Adrenal gland (tissue), 9 donors: ENCODE measurements at regions not wholly inside any gene's neighbourhood (a gene's known extent, or its start where the extent isn't known, plus 50 kb on each side); places are given as distances from the start of the nearest gene placed in this dataset.

Source experiments
- DNase-seq, 7 donors: peaks; one replicate each; pipeline ENCODE4 v3.0.0-alpha.2; 2019 to 2020
- H3K27ac ChIP-seq, 5 donors: fragments of 200-600 bp; sonication (generic) in 4 of 5; 1 replicate in 3 of 5; 2 replicates in 2 of 5; pipeline versions ENCODE4 v1.5.1 to v1.8.0; 2016 to 2020; ENCODE audit warnings: mild to moderate bottlenecking in 1 of 5
- H3K27me3 ChIP-seq: fragments of 200-600 bp; 2 replicates; pipeline ENCODE4 v1.8.0; 2021
- H3K36me3 ChIP-seq, 2 donors: fragments of 200-600 bp; replicated peaks in 1 of 2; 1 replicate in 1 of 2; 2 replicates in 1 of 2; pipeline versions ENCODE4 v1.5.1 to v1.8.0; 2018 to 2022
- H3K4me1 ChIP-seq, 2 donors: fragments of 200-600 bp; replicated peaks in 1 of 2; 1 replicate in 1 of 2; 2 replicates in 1 of 2; pipeline versions ENCODE4 v1.5.1 to v1.8.0; 2018 to 2021
- H3K4me3 ChIP-seq, 4 donors: fragments of 200-600 bp; sonication (generic) in 3 of 4; one replicate each; pipeline ENCODE4 v1.5.1; 2016 to 2018
- H3K9me3 ChIP-seq, 3 donors: fragments of 200-600 bp; sonication (generic) in 1 of 3; replicated peaks in 1 of 3; 1 replicate in 2 of 3; 2 replicates in 1 of 3; pipeline versions ENCODE4 v1.5.1 to v1.8.0; 2016 to 2021
- CTCF ChIP-seq, 6 experiments: fragments of 450-650 bp in 4 of 6; fragments of 200-600 bp in 2 of 6; sonication (generic) in 1 of 6; IDR thresholded peaks; 1 replicate in 5 of 6; 2 replicates in 1 of 6; pipeline versions ENCODE4 v1.5.1 to v1.8.0; 2016 to 2021; ENCODE audit warnings: antibody characterized with exemption in 6 of 6, mild to moderate bottlenecking in 2 of 6, moderate library complexity in 1 of 6
- POLR2A ChIP-seq, 2 donors: fragments of 450-650 bp; IDR thresholded peaks; one replicate each; pipeline ENCODE4 v1.6.1; 2017; ENCODE audit warnings: antibody characterized with exemption in 2 of 2, mild to moderate bottlenecking in 2 of 2, moderate library complexity in 1 of 2
- WGBS, 4 donors: extraction: QIAGEN DNeasy Blood & Tissue Kit in 2 of 4; methylation state at CpG; one replicate each; pipeline versions ENCODE4 v1.1.5 to v1.1.7; 2013 to 2017; 5-methylcytosine and 5-hydroxymethylcytosine counted together
- intact Hi-C, 2 donors: fragments of 100-400 bp; cut with DNase I; formaldehyde crosslinking; loops; one replicate each; pipeline versions ENCODE4 v1.14.1 to v1.15.0; 2022 to 2023
- donor health status: healthy with polysubstance abuse.
- donor health status: Bipolar disorder and iron deficiency.
- donor health status: DM: yes; HTN: yes; CAD: no.
- donor health status: DM: no; HTN: no; CAD: no.
- donor health status: DM: no; HTN: no; CAD: no.

- WGBS, 4 donors, result 57 to 76% (median 64%) methylated on average over 1 of the region's 1 CpG
- intact Hi-C loops, result no loop called here
- H3K9me3 ChIP-seq, result no peaks in the 10 kb centered on the region
- no peak for TF ChIP-seq POLR2A (IDR thresholded peaks at IDR 0.05)
- TF ChIP-seq CTCF (IDR thresholded peaks at IDR 0.05), result no peak
- DNase-seq, result no peak
- H3K27ac ChIP-seq, result no peak overlapping the region
- no peaks in the 10 kb centered on the region for H3K36me3 ChIP-seq
- H3K4me1 ChIP-seq, result no peaks in the 10 kb centered on the region
- H3K4me3 ChIP-seq, result no peak overlapping the region
- no peaks in the 10 kb centered on the region for H3K27me3 ChIP-seq
Observed at GRCh38 chr13:59197397-59197796, 966.3 kb downstream of the DIAPH3 start.

GRCh38 chr13:59201841-59202240 is 961.9 kb downstream of the DIAPH3 start:
- TF ChIP-seq POLR2A (IDR thresholded peaks at IDR 0.05) (no peak), CTCF (IDR thresholded peaks at IDR 0.05) (no peak)
- intact Hi-C loops, result no loop called here
- DNase-seq, result no peak
- Histone ChIP-seq H3K4me1 (no peaks in the 10 kb centered on the region), H3K27ac (no peak overlapping the region), H3K9me3 (no peaks in the 10 kb centered on the region), H3K4me3 (no peak overlapping the region), H3K27me3 (no peaks in the 10 kb centered on the region), H3K36me3 (no peaks in the 10 kb centered on the region)
- 65 to 78% (median 69%) methylated on average over 2 of the region's 2 CpGs for WGBS, 4 donors

- TF ChIP-seq POLR2A (IDR thresholded peaks at IDR 0.05) (no peak), CTCF (IDR thresholded peaks at IDR 0.05) (no peak)
- Histone ChIP-seq H3K4me3 (no peak overlapping the region), H3K4me1 (no peaks in the 10 kb centered on the region), H3K27me3 (no peaks in the 10 kb centered on the region), H3K36me3 (no peaks in the 10 kb centered on the region), H3K9me3 (no peaks in the 10 kb centered on the region), H3K27ac (no peak overlapping the region)
- WGBS, 4 donors, result 51 to 58% (median 56%) methylated on average over 6 of the region's 6 CpGs
- intact Hi-C loops, result no loop called here
- no peak for DNase-seq
Observed at GRCh38 chr13:59203855-59204254, 959.9 kb downstream of the DIAPH3 start.

GRCh38 chr13:59205501-59205900 is 958.2 kb downstream of the DIAPH3 start:
- TF ChIP-seq CTCF (IDR thresholded peaks at IDR 0.05) (no peak), POLR2A (IDR thresholded peaks at IDR 0.05) (no peak)
- no peak for DNase-seq
- Histone ChIP-seq H3K36me3 (no peaks in the 10 kb centered on the region), H3K27me3 (no peaks in the 10 kb centered on the region), H3K9me3 (no peaks in the 10 kb centered on the region), H3K27ac (no peak overlapping the region), H3K4me3 (no peak overlapping the region), H3K4me1 (no peaks in the 10 kb centered on the region)
- WGBS, 4 donors, result 67 to 87% (median 82%) methylated on average over 5 of the region's 5 CpGs
- intact Hi-C loops, result no loop called here
